Peyer's patch (tissue), 4 donors: ENCODE measurements at regions not wholly inside any gene's neighbourhood (a gene's known extent, or its start where the extent isn't known, plus 50 kb on each side); places are given as distances from the start of the nearest gene placed in this dataset.

Source experiments
- CTCF ChIP-seq, 6 experiments: fragments of 450-650 bp in 4 of 6; fragments of 200-600 bp in 2 of 6; sonication (generic) in 1 of 6; IDR thresholded peaks; one replicate each; pipeline ENCODE4 v1.5.1; 2017 to 2019; ENCODE audit warnings: antibody characterized with exemption in 6 of 6, mild to moderate bottlenecking in 3 of 6, moderate library complexity in 1 of 6
- POLR2A ChIP-seq, 2 donors: fragments of 450-650 bp; IDR thresholded peaks; one replicate each; pipeline ENCODE4 v1.5.1; 2017; ENCODE audit warnings: antibody characterized with exemption in 2 of 2, mild to moderate bottlenecking in 2 of 2, moderate library complexity in 2 of 2

- TF ChIP-seq CTCF (IDR thresholded peaks at IDR 0.05) (no peak), POLR2A (IDR thresholded peaks at IDR 0.05) (no peak)
Observed at GRCh38 chr13:105587786-105588185, 947.7 kb downstream of the EFNB2 start.
